ENCODE measurements at regions not wholly inside any gene's neighbourhood (a gene's known extent, or its start where the extent isn't known, plus 50 kb on each side); places are given as distances from the start of the nearest gene placed in this dataset.
"Not testable (repeated sequence)": the region's sequence is repeated elsewhere in the genome, so short reads cannot be mapped to it uniquely, and the experiment has no call there.

DNA sequence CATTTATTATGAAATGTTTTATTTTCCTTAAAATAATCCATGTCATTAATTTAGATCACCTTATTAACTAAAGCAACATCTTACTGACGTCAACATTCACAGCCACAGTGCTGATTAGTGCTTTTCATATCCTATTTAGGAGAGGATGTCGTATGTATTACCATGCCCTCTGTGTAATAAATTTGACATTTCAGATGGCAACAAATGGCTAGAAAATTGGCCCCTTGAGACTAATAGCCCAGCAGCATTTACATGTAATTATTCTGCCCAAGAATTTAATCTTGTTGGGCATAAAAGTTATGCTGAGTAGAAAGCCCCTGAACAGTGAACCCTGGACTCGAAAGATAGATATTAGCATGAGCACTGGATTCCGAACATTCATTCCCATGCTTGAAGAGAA lies 391.2 kb downstream of the PRELID2 start:
- H3K36me3 ChIP-seq, result no peaks in the 10 kb centered on the region
- H3K9me3 ChIP-seq, result peaks cover 0 to 22% of the 10 kb centered on the region in 2 donors
- H3K4me3 ChIP-seq, result no peak overlapping the region
- intact Hi-C loops (cut with DNase I), result no loop called here
- ATAC-seq, result no peak
- H3K27ac ChIP-seq, result no peak overlapping the region
- no peaks in the 10 kb centered on the region for H3K27me3 ChIP-seq
- no peak for DNase-seq
- H3K4me1 ChIP-seq, result no peaks in the 10 kb centered on the region
- TF ChIP-seq, protein P1, sequence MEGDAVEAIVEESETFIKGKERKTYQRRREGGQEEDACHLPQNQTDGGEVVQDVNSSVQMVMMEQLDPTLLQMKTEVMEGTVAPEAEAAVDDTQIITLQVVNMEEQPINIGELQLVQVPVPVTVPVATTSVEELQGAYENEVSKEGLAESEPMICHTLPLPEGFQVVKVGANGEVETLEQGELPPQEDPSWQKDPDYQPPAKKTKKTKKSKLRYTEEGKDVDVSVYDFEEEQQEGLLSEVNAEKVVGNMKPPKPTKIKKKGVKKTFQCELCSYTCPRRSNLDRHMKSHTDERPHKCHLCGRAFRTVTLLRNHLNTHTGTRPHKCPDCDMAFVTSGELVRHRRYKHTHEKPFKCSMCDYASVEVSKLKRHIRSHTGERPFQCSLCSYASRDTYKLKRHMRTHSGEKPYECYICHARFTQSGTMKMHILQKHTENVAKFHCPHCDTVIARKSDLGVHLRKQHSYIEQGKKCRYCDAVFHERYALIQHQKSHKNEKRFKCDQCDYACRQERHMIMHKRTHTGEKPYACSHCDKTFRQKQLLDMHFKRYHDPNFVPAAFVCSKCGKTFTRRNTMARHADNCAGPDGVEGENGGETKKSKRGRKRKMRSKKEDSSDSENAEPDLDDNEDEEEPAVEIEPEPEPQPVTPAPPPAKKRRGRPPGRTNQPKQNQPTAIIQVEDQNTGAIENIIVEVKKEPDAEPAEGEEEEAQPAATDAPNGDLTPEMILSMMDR (IDR thresholded peaks at IDR 0.05), result no peak

DNA sequence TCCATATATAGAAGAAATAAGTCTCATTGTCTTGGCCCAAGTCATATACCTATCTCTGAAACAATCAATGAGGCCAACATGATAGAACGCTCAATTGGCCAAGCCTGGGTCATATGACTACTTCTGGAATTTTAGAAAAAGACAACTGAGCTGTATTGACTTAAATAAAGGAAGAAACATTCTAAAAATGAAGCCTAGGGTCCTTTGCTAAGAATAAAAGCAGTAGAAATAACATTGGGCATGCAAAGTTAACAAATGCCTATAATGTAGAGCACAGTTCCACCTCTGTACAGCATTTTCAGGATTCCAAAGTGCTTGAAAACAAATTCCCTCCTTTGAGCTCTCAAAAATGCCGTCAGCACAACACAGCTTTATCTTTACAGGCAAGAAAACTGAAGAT lies 391.8 kb downstream of the PRELID2 start:
- no peaks in the 10 kb centered on the region for H3K36me3 ChIP-seq
- no peak overlapping the region for H3K27ac ChIP-seq
- intact Hi-C loops (cut with DNase I), result no loop called here
- H3K27me3 ChIP-seq, result no peaks in the 10 kb centered on the region
- H3K9me3 ChIP-seq, result peaks cover 0 to 18% of the 10 kb centered on the region in 2 donors
- ATAC-seq (no peak), DNase-seq (no peak)
- TF ChIP-seq, protein P1 (IDR thresholded peaks at IDR 0.05), result no peak
- no peak overlapping the region for H3K4me3 ChIP-seq
- no peaks in the 10 kb centered on the region for H3K4me1 ChIP-seq

DNA sequence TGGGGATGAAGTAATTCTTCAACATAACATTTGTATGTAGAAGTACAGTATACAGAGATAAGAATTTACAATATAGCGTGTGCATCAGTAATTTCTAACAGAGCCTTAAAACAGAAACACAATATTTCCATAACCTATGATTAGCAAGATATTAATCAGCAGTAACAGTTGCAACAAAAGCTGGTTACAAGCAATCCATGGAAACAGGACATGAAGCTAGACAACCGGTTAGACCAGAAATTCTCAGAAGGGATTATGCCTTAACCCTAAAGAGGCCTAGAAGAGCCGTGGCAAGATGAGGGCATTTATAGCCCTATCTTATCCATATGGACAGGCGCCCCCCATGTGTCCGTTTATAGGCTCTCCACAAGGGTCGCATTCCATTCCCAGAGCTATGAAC lies 392.5 kb downstream of the PRELID2 start:
- intact Hi-C loops (cut with DNase I); H3K27ac ChIP-seq; H3K4me3 ChIP-seq; ATAC-seq; H3K27me3 ChIP-seq; H3K36me3 ChIP-seq; H3K4me1 ChIP-seq; DNase-seq: not testable (repeated sequence)
- H3K9me3 ChIP-seq, result peaks cover 0 to 23% of the 10 kb centered on the region in 2 donors

DNA sequence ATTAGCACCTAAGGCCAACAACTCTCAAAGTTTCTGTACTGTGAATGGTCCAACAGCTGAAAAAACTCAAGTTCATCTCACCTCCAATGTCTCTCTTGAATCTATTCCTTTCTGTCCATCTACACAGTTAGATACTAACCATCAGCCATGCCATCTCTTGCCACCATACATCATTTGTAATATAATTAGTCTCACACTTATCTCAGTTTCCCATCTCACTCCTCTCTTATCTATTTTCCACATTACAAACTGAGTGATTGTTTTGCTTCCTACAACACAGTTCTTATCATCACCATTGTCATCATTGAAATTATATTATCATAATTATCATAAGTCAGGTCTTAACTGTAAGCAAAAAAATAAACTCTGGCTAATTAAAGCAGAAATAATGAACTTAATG lies 393.9 kb downstream of the PRELID2 start:
- Histone ChIP-seq H3K4me1 (no peaks in the 10 kb centered on the region), H3K36me3 (no peaks in the 10 kb centered on the region), H3K27me3 (no peaks in the 10 kb centered on the region), H3K4me3 (no peak overlapping the region), H3K9me3 (peaks cover 0 to 30% of the 10 kb centered on the region in 2 donors), H3K27ac (no peak overlapping the region)
- intact Hi-C loops (cut with DNase I), result no loop called here
- DNase-seq (no peak), ATAC-seq (no peak)
- TF ChIP-seq, protein P1 (IDR thresholded peaks at IDR 0.05), result no peak

DNA sequence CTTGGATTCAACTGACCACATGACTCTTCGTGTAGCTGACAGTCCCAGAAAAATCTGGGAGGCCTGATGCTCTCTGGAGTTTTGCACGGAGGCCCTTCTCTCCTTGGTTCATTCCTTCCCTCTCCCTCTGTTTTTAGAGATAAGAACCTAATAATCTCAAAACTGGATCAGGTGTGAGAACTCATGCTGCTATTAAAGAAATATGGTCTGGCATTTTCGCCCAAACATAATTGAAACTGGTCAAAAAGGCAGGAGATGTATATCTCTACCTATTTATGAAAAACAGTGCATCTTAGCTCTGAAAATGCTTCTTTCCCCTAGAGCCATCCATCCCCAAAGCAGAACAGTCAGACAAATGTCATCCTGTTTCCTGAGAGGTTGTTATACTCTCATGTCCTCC lies 397.5 kb downstream of the PRELID2 start:
- TF ChIP-seq, protein P1 (IDR thresholded peaks at IDR 0.05), result no peak
- Histone ChIP-seq H3K27me3 (no peaks in the 10 kb centered on the region), H3K9me3 (peaks cover 0 to 30% of the 10 kb centered on the region in 2 donors), H3K36me3 (no peaks in the 10 kb centered on the region), H3K4me1 (no peaks in the 10 kb centered on the region), H3K27ac (no peak overlapping the region), H3K4me3 (no peak overlapping the region)
- DNase-seq (no peak), ATAC-seq (no peak)
- intact Hi-C loops (cut with DNase I), result no loop called here

DNA sequence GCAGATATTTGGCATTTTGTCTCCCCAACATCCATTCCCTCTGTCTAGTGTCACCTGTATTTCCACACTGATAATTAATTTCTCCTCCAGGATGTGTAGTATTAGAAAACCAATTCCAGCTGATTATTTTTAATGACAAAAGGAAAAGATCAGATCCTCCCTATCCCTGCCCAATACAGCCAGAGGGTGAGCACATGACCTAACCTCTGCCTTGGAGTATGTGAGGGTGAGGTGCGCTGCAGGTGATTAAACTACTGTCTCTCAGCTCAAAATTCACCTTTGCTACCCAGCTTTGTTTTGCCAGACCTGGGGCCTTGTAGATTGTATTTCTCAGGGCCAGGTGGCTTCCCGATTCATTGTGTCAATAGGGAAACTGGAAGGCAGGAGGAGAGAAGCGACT lies 402.1 kb downstream of the PRELID2 start:
- intact Hi-C loops (cut with DNase I), result no loop called here
- Histone ChIP-seq H3K36me3 (no peaks in the 10 kb centered on the region), H3K27me3 (no peaks in the 10 kb centered on the region), H3K9me3 (peaks cover 0 to 22% of the 10 kb centered on the region in 2 donors), H3K4me3 (no peak overlapping the region), H3K4me1 (no peaks in the 10 kb centered on the region), H3K27ac (no peak overlapping the region)
- TF ChIP-seq, protein P1 (IDR thresholded peaks at IDR 0.05), result no peak
- no peak for DNase-seq
- no peak for ATAC-seq

Measured in left lung (tissue), 4 donors.